Loucy (cell line): ENCODE measurements at regions not wholly inside any gene's neighbourhood (a gene's known extent, or its start where the extent isn't known, plus 50 kb on each side); places are given as distances from the start of the nearest gene placed in this dataset.

ENCODE experiments used
- H2AFZ ChIP-seq: fragments of 200-600 bp; sonication (generic); 2 replicates; pipeline ENCODE4 v1.6.0; 2016; ENCODE audit warnings: antibody characterized with exemption, mild to moderate bottlenecking, low read length, moderate library complexity
- H3F3A ChIP-seq: fragments of 200-600 bp; 2 replicates; pipeline ENCODE4 v1.6.0; 2016; ENCODE audit warnings: antibody characterized with exemption, low read depth, mild to moderate bottlenecking
- H3K27me3 ChIP-seq: fragments of 200-600 bp; sonication (generic); 2 replicates; pipeline ENCODE4 v1.6.1; 2014; ENCODE audit warnings: low read length, mild to moderate bottlenecking; ENCODE audit not compliant: insufficient read depth, poor library complexity, severe bottlenecking
- H3K36me3 ChIP-seq: fragments of 200-600 bp; sonication (generic); 2 replicates; pipeline ENCODE4 v1.6.1; 2016; ENCODE audit warnings: low read length; ENCODE audit not compliant: insufficient read depth
- H3K4me1 ChIP-seq: fragments of 200-600 bp; sonication (generic); 2 replicates; pipeline ENCODE4 v1.5.1; 2014; ENCODE audit warnings: low read length, mild to moderate bottlenecking; ENCODE audit not compliant: insufficient read depth, poor library complexity, severe bottlenecking
- H3K4me2 ChIP-seq: fragments of 200-600 bp; sonication (generic); 2 replicates; pipeline ENCODE4 v1.6.0; 2014; ENCODE audit warnings: antibody characterized with exemption, low read length, low read depth, mild to moderate bottlenecking; ENCODE audit not compliant: poor library complexity, severe bottlenecking
- H3K4me3 ChIP-seq: fragments of 200-600 bp; sonication (generic); 2 replicates; pipeline ENCODE4 v1.5.1; 2014; ENCODE audit warnings: low read length, mild to moderate bottlenecking, mixed read lengths; ENCODE audit not compliant: poor library complexity, severe bottlenecking
- H3K79me2 ChIP-seq: fragments of 200-600 bp; sonication (generic); 2 replicates; pipeline ENCODE4 v1.6.1; 2014; ENCODE audit warnings: low read length; ENCODE audit not compliant: insufficient read depth
- H3K9ac ChIP-seq: fragments of 200-600 bp; sonication (generic); 2 replicates; pipeline ENCODE4 v1.6.0; 2014; ENCODE audit warnings: mild to moderate bottlenecking, low read depth, low read length, moderate library complexity; ENCODE audit not compliant: poor library complexity, severe bottlenecking
- H3K9me2 ChIP-seq: fragments of 200-600 bp; sonication (generic); replicated peaks from 2 replicates; pipeline ENCODE4 v1.6.1; 2016; ENCODE audit warnings: low read depth, low read length, mixed read lengths
- H3K9me3 ChIP-seq: fragments of 200-600 bp; sonication (generic); 2 replicates; pipeline ENCODE4 v1.6.1; 2014; ENCODE audit warnings: mild to moderate bottlenecking, antibody characterized with exemption, low read length, low read depth; ENCODE audit not compliant: insufficient read depth
- H4K20me1 ChIP-seq: fragments of 200-600 bp; sonication (generic); 2 replicates; pipeline ENCODE4 v1.6.0; 2014; ENCODE audit warnings: antibody characterized with exemption, low read length, mild to moderate bottlenecking; ENCODE audit not compliant: insufficient read depth, poor library complexity, severe bottlenecking
- CTCF ChIP-seq: fragments of 200-600 bp; sonication (generic); conservative IDR thresholded peaks from 2 replicates; pipeline ENCODE4 v1.5.1; 2014; ENCODE audit warnings: mild to moderate bottlenecking, antibody characterized with exemption, low read length
- EZH2phosphoT487 ChIP-seq: fragments of 200-600 bp; IDR thresholded peaks from 2 replicates; pipeline ENCODE4 v1.6.1; 2018; ENCODE audit warnings: antibody characterized with exemption, mild to moderate bottlenecking, moderate library complexity, borderline replicate concordance

- no peaks in the 10 kb centered on the region for H3K27me3 ChIP-seq
- H2AFZ ChIP-seq = no peak overlapping the region
- H4K20me1 ChIP-seq = no peaks in the 10 kb centered on the region
- no peaks in the 10 kb centered on the region for H3K36me3 ChIP-seq
- no peak for TF ChIP-seq EZH2phosphoT487
- TF ChIP-seq CTCF = no peak
- no peaks in the 10 kb centered on the region for H3K9me2 ChIP-seq
- no peaks in the 10 kb centered on the region for H3K9me3 ChIP-seq
- H3K4me3 ChIP-seq = no peak overlapping the region
- no peak overlapping the region for H3K9ac ChIP-seq
- H3K4me2 ChIP-seq = no peak overlapping the region
- no peaks in the 10 kb centered on the region for H3F3A ChIP-seq
- no peaks in the 10 kb centered on the region for H3K79me2 ChIP-seq
- H3K4me1 ChIP-seq = no peaks in the 10 kb centered on the region
These were observed 576.1 kb downstream of the PDCD6IP start for GRCh38 chr3:34374521-34374920.

GRCh38 chr3:34376691-34377090 lies 578.3 kb downstream of the PDCD6IP start:
- H3F3A ChIP-seq = no peaks in the 10 kb centered on the region
- no peak overlapping the region for H3K4me2 ChIP-seq
- H3K27me3 ChIP-seq = no peaks in the 10 kb centered on the region
- no peaks in the 10 kb centered on the region for H3K9me3 ChIP-seq
- H2AFZ ChIP-seq = no peak overlapping the region
- no peaks in the 10 kb centered on the region for H3K4me1 ChIP-seq
- H3K36me3 ChIP-seq = no peaks in the 10 kb centered on the region
- H3K4me3 ChIP-seq = no peak overlapping the region
- no peak for TF ChIP-seq EZH2phosphoT487
- H3K9ac ChIP-seq = no peak overlapping the region
- H3K79me2 ChIP-seq = no peaks in the 10 kb centered on the region
- H3K9me2 ChIP-seq = no peaks in the 10 kb centered on the region
- no peaks in the 10 kb centered on the region for H4K20me1 ChIP-seq

GRCh38 chr3:34377961-34378360 lies 579.5 kb downstream of the PDCD6IP start:
- H3K27me3 ChIP-seq = no peaks in the 10 kb centered on the region
- no peaks in the 10 kb centered on the region for H3K79me2 ChIP-seq
- H4K20me1 ChIP-seq = no peaks in the 10 kb centered on the region
- no peak overlapping the region for H3K4me3 ChIP-seq
- H2AFZ ChIP-seq = no peak overlapping the region
- no peaks in the 10 kb centered on the region for H3K9me3 ChIP-seq
- no peaks in the 10 kb centered on the region for H3K9me2 ChIP-seq
- no peaks in the 10 kb centered on the region for H3F3A ChIP-seq
- TF ChIP-seq CTCF (no peak), EZH2phosphoT487 (no peak)
- H3K4me1 ChIP-seq = no peaks in the 10 kb centered on the region
- no peaks in the 10 kb centered on the region for H3K36me3 ChIP-seq
- no peak overlapping the region for H3K4me2 ChIP-seq
- no peak overlapping the region for H3K9ac ChIP-seq

- Histone ChIP-seq H3K9me2 (no peaks in the 10 kb centered on the region), H4K20me1 (no peaks in the 10 kb centered on the region), H3F3A (no peaks in the 10 kb centered on the region), H3K4me1 (no peaks in the 10 kb centered on the region), H3K36me3 (no peaks in the 10 kb centered on the region), H2AFZ (no peak overlapping the region), H3K27me3 (no peaks in the 10 kb centered on the region), H3K4me3 (no peak overlapping the region), H3K4me2 (no peak overlapping the region), H3K79me2 (no peaks in the 10 kb centered on the region), H3K9me3 (no peaks in the 10 kb centered on the region), H3K9ac (no peak overlapping the region)
- no peak for TF ChIP-seq CTCF
- no peak for TF ChIP-seq EZH2phosphoT487
These were observed 582.8 kb downstream of the PDCD6IP start for GRCh38 chr3:34381243-34381642.
